Mucosa of stomach (tissue), 1 donor: ENCODE measurements at regions not wholly inside any gene's neighbourhood (a gene's known extent, or its start where the extent isn't known, plus 50 kb on each side); places are given as distances from the start of the nearest gene placed in this dataset.
"Not testable (repeated sequence)": the region's sequence is repeated elsewhere in the genome, so short reads cannot be mapped to it uniquely, and the experiment has no call there.

Experiments
- H3K27me3 ChIP-seq: one replicate; pipeline ENCODE4 v1.7.0; 2013; ENCODE audit warnings: mild to moderate bottlenecking, low read length; ENCODE audit not compliant: control insufficient read depth, insufficient read depth
- H3K36me3 ChIP-seq: one replicate; pipeline ENCODE4 v1.7.0; 2013; ENCODE audit warnings: low read length; ENCODE audit not compliant: control insufficient read depth, insufficient read depth
- H3K4me1 ChIP-seq: one replicate; pipeline ENCODE4 v1.7.0; 2013; ENCODE audit warnings: mild to moderate bottlenecking, low read length; ENCODE audit not compliant: control insufficient read depth, insufficient read depth
- H3K4me3 ChIP-seq: one replicate; pipeline ENCODE4 v1.7.0; 2013; ENCODE audit warnings: low read length
- H3K9ac ChIP-seq: one replicate; pipeline ENCODE4 v1.7.0; 2013; ENCODE audit warnings: mild to moderate bottlenecking, low read length, moderate library complexity
- H3K9me3 ChIP-seq: one replicate; pipeline ENCODE4 v1.7.0; 2013; ENCODE audit warnings: mild to moderate bottlenecking, low read length, moderate library complexity; ENCODE audit not compliant: control insufficient read depth
- donor health status: Pancreatic carcinoma.

GRCh38 chr15:62513893-62514292, 348.8 kb upstream of the C2CD4B start:
- Histone ChIP-seq H3K9ac (no peak overlapping the region), H3K4me3 (no peak overlapping the region), H3K4me1 (peaks cover 4% of the 10 kb centered on the region), H3K9me3 (no peaks in the 10 kb centered on the region), H3K27me3 (no peaks in the 10 kb centered on the region), H3K36me3 (no peaks in the 10 kb centered on the region)

GRCh38 chr15:62515696-62516395, 350.8 kb upstream of the C2CD4B start:
- H3K9ac ChIP-seq, result no peak overlapping the region
- H3K36me3 ChIP-seq, result no peaks in the 10 kb centered on the region
- H3K4me1 ChIP-seq, result no peaks in the 10 kb centered on the region

GRCh38 chr15:62517541-62517940, 352.5 kb upstream of the C2CD4B start:
- H3K9ac ChIP-seq, result no peak overlapping the region
- H3K36me3 ChIP-seq, result no peaks in the 10 kb centered on the region
- no peaks in the 10 kb centered on the region for H3K4me1 ChIP-seq
- H3K9me3 ChIP-seq, result no peaks in the 10 kb centered on the region
- H3K4me3 ChIP-seq, result no peak overlapping the region
- H3K27me3 ChIP-seq, result no peaks in the 10 kb centered on the region

More at GRCh38 chr15:62515696-62516395, 350.8 kb upstream of the C2CD4B start:
- H3K27me3 ChIP-seq, result no peaks in the 10 kb centered on the region
- H3K4me3 ChIP-seq, result no peak overlapping the region
- H3K9me3 ChIP-seq, result no peaks in the 10 kb centered on the region

GRCh38 chr15:62518666-62519065, 353.6 kb upstream of the C2CD4B start:
- not testable (repeated sequence) for H3K36me3 ChIP-seq, H3K27me3 ChIP-seq, H3K4me1 ChIP-seq, H3K9me3 ChIP-seq, H3K4me3 ChIP-seq, H3K9ac ChIP-seq

- Histone ChIP-seq H3K36me3 (no peaks in the 10 kb centered on the region), H3K9ac (no peak overlapping the region), H3K9me3 (no peaks in the 10 kb centered on the region), H3K4me3 (no peak overlapping the region), H3K27me3 (no peaks in the 10 kb centered on the region), H3K4me1 (no peaks in the 10 kb centered on the region)
Observed at GRCh38 chr15:62519900-62520299, 354.8 kb upstream of the C2CD4B start.

GRCh38 chr15:62520887-62521286, 355.8 kb upstream of the C2CD4B start:
- H3K27me3 ChIP-seq, result no peaks in the 10 kb centered on the region

GRCh38 chr15:62521396-62521795, 356.3 kb upstream of the C2CD4B start:
- H3K4me3 ChIP-seq, result no peak overlapping the region
- H3K27me3 ChIP-seq, result no peaks in the 10 kb centered on the region
- no peaks in the 10 kb centered on the region for H3K9me3 ChIP-seq
- H3K4me1 ChIP-seq, result no peaks in the 10 kb centered on the region
- no peak overlapping the region for H3K9ac ChIP-seq
- H3K36me3 ChIP-seq, result no peaks in the 10 kb centered on the region

More at GRCh38 chr15:62520887-62521286, 355.8 kb upstream of the C2CD4B start:
- H3K4me3 ChIP-seq, result no peak overlapping the region
- H3K9me3 ChIP-seq, result no peaks in the 10 kb centered on the region
- no peaks in the 10 kb centered on the region for H3K36me3 ChIP-seq
- no peak overlapping the region for H3K9ac ChIP-seq
- no peaks in the 10 kb centered on the region for H3K4me1 ChIP-seq

- H3K4me3 ChIP-seq, result no peak overlapping the region
- H3K36me3 ChIP-seq, result no peaks in the 10 kb centered on the region
- no peaks in the 10 kb centered on the region for H3K27me3 ChIP-seq
- H3K9me3 ChIP-seq, result no peaks in the 10 kb centered on the region
- no peak overlapping the region for H3K9ac ChIP-seq
- H3K4me1 ChIP-seq, result peaks cover 6% of the 10 kb centered on the region
Observed at GRCh38 chr15:62524848-62525247, 359.8 kb upstream of the C2CD4B start.

- no peak overlapping the region for H3K9ac ChIP-seq
- H3K9me3 ChIP-seq, result no peaks in the 10 kb centered on the region
- H3K27me3 ChIP-seq, result no peaks in the 10 kb centered on the region
- no peaks in the 10 kb centered on the region for H3K36me3 ChIP-seq
- no peak overlapping the region for H3K4me3 ChIP-seq
- H3K4me1 ChIP-seq, result peaks cover 6% of the 10 kb centered on the region
Observed at GRCh38 chr15:62527387-62527786, 362.3 kb upstream of the C2CD4B start.

GRCh38 chr15:62528505-62528904, 363.4 kb upstream of the C2CD4B start:
- Histone ChIP-seq H3K36me3 (no peaks in the 10 kb centered on the region), H3K27me3 (no peaks in the 10 kb centered on the region), H3K4me3 (no peak overlapping the region), H3K9me3 (no peaks in the 10 kb centered on the region), H3K4me1 (peaks cover 6% of the 10 kb centered on the region), H3K9ac (no peak overlapping the region)

GRCh38 chr15:62532367-62532766, 367.3 kb upstream of the C2CD4B start:
- no peak overlapping the region for H3K9ac ChIP-seq
- no peaks in the 10 kb centered on the region for H3K27me3 ChIP-seq
- H3K9me3 ChIP-seq, result no peaks in the 10 kb centered on the region
- H3K4me1 ChIP-seq, result peaks cover 10% of the 10 kb centered on the region
- no peaks in the 10 kb centered on the region for H3K36me3 ChIP-seq
- no peak overlapping the region for H3K4me3 ChIP-seq

- Histone ChIP-seq H3K9ac (no peak overlapping the region), H3K36me3 (no peaks in the 10 kb centered on the region), H3K27me3 (no peaks in the 10 kb centered on the region), H3K9me3 (no peaks in the 10 kb centered on the region), H3K4me1 (peaks cover 15% of the 10 kb centered on the region), H3K4me3 (no peak overlapping the region)
Observed at GRCh38 chr15:62533687-62534086, 368.6 kb upstream of the C2CD4B start.

GRCh38 chr15:62534996-62535395, 369.9 kb upstream of the C2CD4B start:
- H3K36me3 ChIP-seq, result no peaks in the 10 kb centered on the region
- no peaks in the 10 kb centered on the region for H3K9me3 ChIP-seq
- no peak overlapping the region for H3K4me3 ChIP-seq
- H3K27me3 ChIP-seq, result no peaks in the 10 kb centered on the region
- peaks cover 28% of the 10 kb centered on the region for H3K4me1 ChIP-seq
- no peak overlapping the region for H3K9ac ChIP-seq
